ENCODE measurements at regions not wholly inside any gene's neighbourhood (a gene's known extent, or its start where the extent isn't known, plus 50 kb on each side); places are given as distances from the start of the nearest gene placed in this dataset.

DNA sequence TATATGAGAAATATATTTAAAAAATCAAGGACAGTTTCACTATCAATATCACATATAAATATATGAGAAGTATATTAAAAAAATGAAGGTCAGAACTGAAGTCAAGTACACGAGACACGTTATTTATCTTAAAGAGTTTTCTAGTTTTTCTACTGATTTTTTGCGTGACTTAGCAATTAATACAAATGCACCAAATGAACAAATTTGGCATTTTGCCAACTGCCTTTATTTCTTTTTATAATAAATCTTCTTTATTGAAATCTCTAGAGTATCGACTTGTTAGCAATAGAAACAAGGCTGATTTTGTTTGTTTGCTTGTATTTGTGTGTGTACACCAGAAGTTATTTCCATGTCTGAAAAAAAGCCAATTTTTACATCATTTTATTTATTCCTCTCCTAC is 1684.7 kb upstream of the RAG2 start:
- intact Hi-C loops (cut with DNase I) = no loop called here
- no peak for DNase-seq (ENCODE audit: low spot score)
- H3K27ac ChIP-seq = no peak overlapping the region
- no peaks in the 10 kb centered on the region for H3K27me3 ChIP-seq (replicated peaks; ENCODE audit: insufficient read depth)
- H3K4me3 ChIP-seq = no peak overlapping the region
- no peaks in the 10 kb centered on the region for H3K9me3 ChIP-seq
- WGBS = 80% methylated on average over 4 of the region's 4 CpGs
- TF ChIP-seq, protein P1, sequence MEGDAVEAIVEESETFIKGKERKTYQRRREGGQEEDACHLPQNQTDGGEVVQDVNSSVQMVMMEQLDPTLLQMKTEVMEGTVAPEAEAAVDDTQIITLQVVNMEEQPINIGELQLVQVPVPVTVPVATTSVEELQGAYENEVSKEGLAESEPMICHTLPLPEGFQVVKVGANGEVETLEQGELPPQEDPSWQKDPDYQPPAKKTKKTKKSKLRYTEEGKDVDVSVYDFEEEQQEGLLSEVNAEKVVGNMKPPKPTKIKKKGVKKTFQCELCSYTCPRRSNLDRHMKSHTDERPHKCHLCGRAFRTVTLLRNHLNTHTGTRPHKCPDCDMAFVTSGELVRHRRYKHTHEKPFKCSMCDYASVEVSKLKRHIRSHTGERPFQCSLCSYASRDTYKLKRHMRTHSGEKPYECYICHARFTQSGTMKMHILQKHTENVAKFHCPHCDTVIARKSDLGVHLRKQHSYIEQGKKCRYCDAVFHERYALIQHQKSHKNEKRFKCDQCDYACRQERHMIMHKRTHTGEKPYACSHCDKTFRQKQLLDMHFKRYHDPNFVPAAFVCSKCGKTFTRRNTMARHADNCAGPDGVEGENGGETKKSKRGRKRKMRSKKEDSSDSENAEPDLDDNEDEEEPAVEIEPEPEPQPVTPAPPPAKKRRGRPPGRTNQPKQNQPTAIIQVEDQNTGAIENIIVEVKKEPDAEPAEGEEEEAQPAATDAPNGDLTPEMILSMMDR (IDR thresholded peaks at IDR 0.05) = no peak
- TF ChIP-seq POLR2A (IDR thresholded peaks at IDR 0.05) (no peak), POLR2AphosphoS5 (IDR thresholded peaks at IDR 0.05) (no peak)
- no peaks in the 10 kb centered on the region for H3K36me3 ChIP-seq
- H3K4me1 ChIP-seq (replicated peaks) = no peaks in the 10 kb centered on the region

DNA sequence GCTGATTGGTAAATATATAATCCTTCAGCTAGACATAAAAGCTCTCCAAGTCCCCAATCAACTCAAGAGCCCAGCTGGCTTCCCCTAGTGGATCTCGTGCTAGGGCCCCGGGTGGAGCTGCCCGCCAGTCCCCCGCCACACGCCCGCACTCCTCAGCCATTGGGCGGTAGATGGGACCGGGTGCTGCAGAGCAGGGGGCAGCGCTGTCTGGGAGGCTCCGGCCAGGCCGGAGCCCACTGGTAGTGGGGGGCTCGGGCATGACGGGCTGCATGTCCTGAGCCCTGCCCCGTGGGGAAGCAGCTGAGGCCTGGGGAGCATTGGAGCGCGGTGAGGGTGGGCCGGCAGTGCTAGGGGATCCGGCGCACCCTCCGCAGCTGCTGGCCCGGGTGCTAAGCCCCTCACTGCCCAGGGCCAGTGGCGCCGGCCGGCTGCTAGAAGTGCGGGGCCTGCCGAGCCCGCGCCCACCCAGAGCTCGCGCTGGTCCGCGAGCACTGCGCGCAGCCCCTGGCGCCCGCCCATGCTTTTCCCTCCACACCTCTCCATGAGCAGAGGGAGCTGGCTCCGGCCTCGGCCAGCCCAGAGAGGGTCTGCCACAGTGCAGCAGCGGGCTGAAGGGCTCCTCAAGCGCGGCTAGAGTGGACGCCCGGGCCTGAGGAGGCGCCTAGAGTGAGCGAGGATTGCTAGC is 1680.6 kb upstream of the RAG2 start:
- no peak overlapping the region for H3K4me3 ChIP-seq
- no peaks in the 10 kb centered on the region for H3K36me3 ChIP-seq
- no peak for DNase-seq (ENCODE audit: low spot score)
- no peak overlapping the region for H3K27ac ChIP-seq
- no peaks in the 10 kb centered on the region for H3K4me1 ChIP-seq (replicated peaks)
- no peaks in the 10 kb centered on the region for H3K27me3 ChIP-seq (replicated peaks; ENCODE audit: insufficient read depth)
- no peaks in the 10 kb centered on the region for H3K9me3 ChIP-seq
- WGBS = 97% methylated on average over 42 of the region's 45 CpGs
- no peak for TF ChIP-seq POLR2A (IDR thresholded peaks at IDR 0.05)
- no peak for TF ChIP-seq POLR2AphosphoS5 (IDR thresholded peaks at IDR 0.05)
- TF ChIP-seq, protein P1 (IDR thresholded peaks at IDR 0.05) = no peak
- intact Hi-C loops (cut with DNase I) = no loop called here

DNA sequence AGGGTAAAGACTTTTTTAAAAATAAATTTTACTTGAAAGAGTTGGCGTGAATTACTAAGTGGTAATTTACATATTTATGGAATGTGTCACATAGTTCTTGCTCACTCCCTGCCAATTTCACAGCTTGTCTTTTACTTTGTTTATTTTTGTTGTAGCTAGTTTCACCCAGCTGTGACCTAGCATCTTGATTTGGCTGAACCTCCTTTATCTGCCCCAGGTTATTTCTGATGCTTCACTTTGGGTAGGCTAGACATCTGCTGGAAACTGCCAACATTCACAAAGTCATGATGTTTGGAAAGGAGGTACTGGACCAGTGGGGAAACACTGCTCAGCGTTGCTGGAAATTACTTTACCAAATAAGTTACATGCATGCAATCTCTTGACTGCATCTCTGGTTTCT is 1676.0 kb upstream of the RAG2 start:
- no peak for DNase-seq (ENCODE audit: low spot score)
- intact Hi-C loops (cut with DNase I) = no loop called here
- Histone ChIP-seq H3K9me3 (no peaks in the 10 kb centered on the region), H3K4me1 (replicated peaks) (no peaks in the 10 kb centered on the region), H3K36me3 (no peaks in the 10 kb centered on the region), H3K4me3 (no peak overlapping the region), H3K27me3 (replicated peaks; ENCODE audit: insufficient read depth) (no peaks in the 10 kb centered on the region), H3K27ac (no peak overlapping the region)
- 71% methylated on average over 2 of the region's 2 CpGs for WGBS
- TF ChIP-seq, protein P1 (IDR thresholded peaks at IDR 0.05) = no peak
- TF ChIP-seq POLR2AphosphoS5 (IDR thresholded peaks at IDR 0.05) (no peak), POLR2A (IDR thresholded peaks at IDR 0.05) (no peak)

DNA sequence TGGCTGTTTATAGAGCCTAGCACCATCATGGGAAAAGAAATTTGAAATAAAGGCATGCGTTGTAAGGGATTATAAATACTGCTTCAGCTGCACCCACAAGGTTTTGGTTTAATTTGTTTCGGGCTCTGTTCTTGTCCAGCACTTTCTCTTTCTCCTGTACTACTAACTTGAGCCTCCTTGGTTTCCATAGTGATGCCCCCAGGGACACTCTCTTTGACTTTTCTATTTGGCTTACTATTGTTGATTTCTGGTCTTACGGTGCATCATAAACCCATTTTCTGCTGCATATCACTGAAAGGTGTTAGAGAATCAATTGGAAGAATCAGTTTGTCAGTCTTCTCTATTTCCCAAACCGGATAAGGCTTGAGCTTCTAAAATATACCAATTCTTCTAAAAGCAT is 1674.3 kb upstream of the RAG2 start:
- intact Hi-C loops (cut with DNase I) = no loop called here
- H3K27me3 ChIP-seq (replicated peaks; ENCODE audit: insufficient read depth) = no peaks in the 10 kb centered on the region
- no peaks in the 10 kb centered on the region for H3K36me3 ChIP-seq
- no peaks in the 10 kb centered on the region for H3K9me3 ChIP-seq
- WGBS = 78% methylated on average over 4 of the region's 4 CpGs
- TF ChIP-seq POLR2AphosphoS5 (IDR thresholded peaks at IDR 0.05) (no peak), POLR2A (IDR thresholded peaks at IDR 0.05) (no peak)
- TF ChIP-seq, protein P1 (IDR thresholded peaks at IDR 0.05) = no peak
- no peak overlapping the region for H3K27ac ChIP-seq
- H3K4me3 ChIP-seq = no peak overlapping the region
- DNase-seq (ENCODE audit: low spot score) = no peak
- H3K4me1 ChIP-seq (replicated peaks) = no peaks in the 10 kb centered on the region

DNA sequence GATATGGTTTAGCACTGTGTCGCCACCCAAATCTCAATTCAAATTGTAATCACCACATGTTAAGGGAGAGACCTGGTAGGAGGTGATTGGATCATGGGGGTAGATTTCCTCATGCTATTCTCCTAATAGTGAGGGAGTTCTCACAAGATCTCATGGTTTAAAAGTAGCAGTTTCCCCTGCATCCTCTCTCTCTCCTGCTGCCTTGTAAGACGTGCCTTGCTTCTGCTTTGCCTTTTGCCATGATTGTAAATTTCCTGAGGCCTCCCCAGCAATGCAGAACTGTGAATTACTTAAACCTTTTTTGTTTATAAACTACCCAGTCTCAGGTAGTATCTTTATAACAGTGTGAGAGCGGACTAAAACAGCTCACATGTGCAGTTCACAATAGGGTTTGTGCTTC is 1668.7 kb upstream of the RAG2 start:
- whole genome bisulfite sequencing = 83% methylated on average over 3 of the region's 3 CpGs

More for the DNA sequence above, 1668.7 kb upstream of the RAG2 start:
- TF ChIP-seq POLR2AphosphoS5 (IDR thresholded peaks at IDR 0.05) (no peak), POLR2A (IDR thresholded peaks at IDR 0.05) (no peak)
- TF ChIP-seq, protein P1 (IDR thresholded peaks at IDR 0.05) = no peak
- intact Hi-C loops (cut with DNase I) = no loop called here
- Histone ChIP-seq H3K27ac (no peak overlapping the region), H3K4me3 (no peak overlapping the region), H3K9me3 (no peaks in the 10 kb centered on the region), H3K36me3 (no peaks in the 10 kb centered on the region), H3K27me3 (replicated peaks; ENCODE audit: insufficient read depth) (no peaks in the 10 kb centered on the region), H3K4me1 (replicated peaks) (no peaks in the 10 kb centered on the region)
- no peak for DNase-seq (ENCODE audit: low spot score)
